ENCODE measurements at regions not wholly inside any gene's neighbourhood (a gene's known extent, or its start where the extent isn't known, plus 50 kb on each side); places are given as distances from the start of the nearest gene placed in this dataset.

GRCh38 chr18:70758780-70759179, 469.9 kb downstream of the SOCS6 start:
- no peak for TF ChIP-seq CTCF (IDR thresholded peaks at IDR 0.05; ENCODE audit: extremely low read depth, insufficient read depth, missing control alignments)
- in situ Hi-C loops (cut with MboI; ENCODE audit: low pct_unique_long_range_greater_than_20kb, low sequenced_read_pairs, unreplicated experiment) = no loop called here
- no peak for DNase-seq (ENCODE audit: low spot score)

- no peak for TF ChIP-seq CTCF (IDR thresholded peaks at IDR 0.05; ENCODE audit: extremely low read depth, insufficient read depth, missing control alignments)
- in situ Hi-C loops (cut with MboI; ENCODE audit: low pct_unique_long_range_greater_than_20kb, low sequenced_read_pairs, unreplicated experiment) = no loop called here
- no peak for DNase-seq (ENCODE audit: low spot score)
These were observed 465.6 kb downstream of the SOCS6 start for GRCh38 chr18:70754486-70754885.

- in situ Hi-C loops (cut with MboI; ENCODE audit: low pct_unique_long_range_greater_than_20kb, low sequenced_read_pairs, unreplicated experiment) = no loop called here
- TF ChIP-seq CTCF (IDR thresholded peaks at IDR 0.05; ENCODE audit: extremely low read depth, insufficient read depth, missing control alignments) = no peak
- no peak for DNase-seq (ENCODE audit: low spot score)
These were observed 444.1 kb downstream of the SOCS6 start for GRCh38 chr18:70732916-70733315.

GRCh38 chr18:70732188-70732587, 443.3 kb downstream of the SOCS6 start:
- no peak for TF ChIP-seq CTCF (IDR thresholded peaks at IDR 0.05; ENCODE audit: extremely low read depth, insufficient read depth, missing control alignments)
- in situ Hi-C loops (cut with MboI; ENCODE audit: low pct_unique_long_range_greater_than_20kb, low sequenced_read_pairs, unreplicated experiment) = no loop called here

GRCh38 chr18:70720607-70721006, 431.8 kb downstream of the SOCS6 start:
- no peak for TF ChIP-seq CTCF (IDR thresholded peaks at IDR 0.05; ENCODE audit: extremely low read depth, insufficient read depth, missing control alignments)
- in situ Hi-C loops (cut with MboI; ENCODE audit: low pct_unique_long_range_greater_than_20kb, low sequenced_read_pairs, unreplicated experiment) = no loop called here
- no peak for DNase-seq (ENCODE audit: low spot score)

More at GRCh38 chr18:70732188-70732587, 443.3 kb downstream of the SOCS6 start:
- no peak for DNase-seq (ENCODE audit: low spot score)

GRCh38 chr18:70709720-70710119, 420.9 kb downstream of the SOCS6 start:
- in situ Hi-C loops (cut with MboI; ENCODE audit: low pct_unique_long_range_greater_than_20kb, low sequenced_read_pairs, unreplicated experiment) = no loop called here

More at GRCh38 chr18:70709720-70710119, 420.9 kb downstream of the SOCS6 start:
- no peak for DNase-seq (ENCODE audit: low spot score)
- no peak for TF ChIP-seq CTCF (IDR thresholded peaks at IDR 0.05; ENCODE audit: extremely low read depth, insufficient read depth, missing control alignments)
